HG03064 (cell line): ENCODE measurements at regions not wholly inside any gene's neighbourhood (a gene's known extent, or its start where the extent isn't known, plus 50 kb on each side); places are given as distances from the start of the nearest gene placed in this dataset.

ENCODE experiments used
- ATAC-seq: cut with Tn5 transposase; IDR thresholded peaks from one replicate; pipeline ENCODE4 v1.9.1; 2021; ENCODE audit warnings: low read depth; ENCODE audit not compliant: unreplicated experiment

- no peak for ATAC-seq
These were observed 75.2 kb upstream of the ARHGEF3 start for GRCh38 chr3:56876916-56877315.

- no peak for ATAC-seq
These were observed 72.5 kb upstream of the ARHGEF3 start for GRCh38 chr3:56874269-56874668.

GRCh38 chr3:56870436-56870835, 68.7 kb upstream of the ARHGEF3 start:
- ATAC-seq = no peak

GRCh38 chr3:56869157-56869889, 67.6 kb upstream of the ARHGEF3 start:
- ATAC-seq = no peak

GRCh38 chr3:56868706-56869105, 67.0 kb upstream of the ARHGEF3 start:
- no peak for ATAC-seq

GRCh38 chr3:56867671-56868070, 65.9 kb upstream of the ARHGEF3 start:
- ATAC-seq = no peak

- ATAC-seq = no peak
These were observed 63.3 kb upstream of the ARHGEF3 start for GRCh38 chr3:56864918-56865524.

- ATAC-seq = no peak
These were observed 62.3 kb upstream of the ARHGEF3 start for GRCh38 chr3:56864090-56864489.

GRCh38 chr3:56862352-56863062, 60.8 kb upstream of the ARHGEF3 start:
- ATAC-seq = no peak

GRCh38 chr3:56861511-56861910, 59.8 kb upstream of the ARHGEF3 start:
- ATAC-seq = no peak

GRCh38 chr3:56860939-56861338, 59.2 kb upstream of the ARHGEF3 start:
- no peak for ATAC-seq

- ATAC-seq = no peak
These were observed 58.6 kb upstream of the ARHGEF3 start for GRCh38 chr3:56860351-56860750.

GRCh38 chr3:56858331-56858730, 56.6 kb upstream of the ARHGEF3 start:
- no peak for ATAC-seq

- no peak for ATAC-seq
These were observed 55.4 kb upstream of the ARHGEF3 start for GRCh38 chr3:56857178-56857577.

- no peak for ATAC-seq
These were observed 55.0 kb upstream of the ARHGEF3 start for GRCh38 chr3:56856752-56857151.

- ATAC-seq = no peak
These were observed 54.2 kb upstream of the ARHGEF3 start for GRCh38 chr3:56855856-56856512.

GRCh38 chr3:56854856-56855611, 53.3 kb upstream of the ARHGEF3 start:
- no peak for ATAC-seq

GRCh38 chr3:56851966-56852884, 50.5 kb upstream of the ARHGEF3 start:
- no peak for ATAC-seq
